SK-N-MC (cell line): ENCODE measurements at regions not wholly inside any gene's neighbourhood (a gene's known extent, or its start where the extent isn't known, plus 50 kb on each side); places are given as distances from the start of the nearest gene placed in this dataset.

Source experiments
- DNase-seq: peaks from one replicate; pipeline ENCODE4 v3.0.0-alpha.2; 2011; ENCODE audit warnings: low read depth, low spot score
- H3K27ac ChIP-seq: fragments of 200-600 bp; sonication (generic); 2 replicates; pipeline ENCODE4 v1.5.1; 2016; ENCODE audit warnings: mixed run types
- H3K36me3 ChIP-seq: fragments of 200-600 bp; sonication (generic); 2 replicates; pipeline ENCODE4 v1.6.1; 2017; ENCODE audit warnings: antibody characterized with exemption, low read length, mixed read lengths; ENCODE audit not compliant: insufficient read depth
- H3K4me3 ChIP-seq: fragments of 200-600 bp; sonication (generic); 2 replicates; pipeline ENCODE4 v1.5.1; 2016
- H3K9ac ChIP-seq: fragments of 200-600 bp; sonication (generic); 2 replicates; pipeline ENCODE4 v1.8.0; 2017; ENCODE audit warnings: mixed run types, mixed read lengths; ENCODE audit not compliant: insufficient read length
- H3K9me3 ChIP-seq: fragments of 200-600 bp; sonication (generic); 2 replicates; pipeline ENCODE4 v1.6.1; 2017; ENCODE audit warnings: low read depth, mild to moderate bottlenecking, antibody characterized with exemption, low read length, moderate library complexity, mixed read lengths
- EZH2 ChIP-seq: fragments of 200-600 bp; sonication (generic); IDR thresholded peaks from one replicate; pipeline ENCODE4 v1.6.1; 2017; ENCODE audit warnings: antibody characterized with exemption
- FOXP2 ChIP-seq: optimal IDR thresholded peaks from 2 replicates; pipeline ENCODE3; 2011; ENCODE audit warnings: mild to moderate bottlenecking, moderate library complexity; ENCODE audit not compliant: insufficient read depth; ENCODE audit errors: extremely low read length, control extremely low read depth
- POLR2AphosphoS5 ChIP-seq: IDR thresholded peaks from 2 replicates; pipeline ENCODE4 v1.6.1; 2012; ENCODE audit warnings: mild to moderate bottlenecking, low read depth, low read length, borderline replicate concordance

- Histone ChIP-seq H3K36me3 (no peaks in the 10 kb centered on the region), H3K9ac (no peak overlapping the region), H3K27ac (no peak overlapping the region), H3K9me3 (no peaks in the 10 kb centered on the region), H3K4me3 (no peak overlapping the region)
- TF ChIP-seq FOXP2 (no peak), POLR2AphosphoS5 (no peak), EZH2 (no peak)
- DNase-seq, result no peak
Measured at GRCh38 chr1:209406168-209406567, 177.3 kb upstream of the CAMK1G start.

- no peak for TF ChIP-seq FOXP2
- no peak for TF ChIP-seq EZH2
- no peak for TF ChIP-seq POLR2AphosphoS5
- no peak overlapping the region for H3K9ac ChIP-seq
- H3K9me3 ChIP-seq, result no peaks in the 10 kb centered on the region
- no peak overlapping the region for H3K4me3 ChIP-seq
- H3K36me3 ChIP-seq, result no peaks in the 10 kb centered on the region
- no peak for DNase-seq
- no peak overlapping the region for H3K27ac ChIP-seq
Measured at GRCh38 chr1:209406595-209406994, 176.9 kb upstream of the CAMK1G start.

- no peak overlapping the region for H3K9ac ChIP-seq
- H3K36me3 ChIP-seq, result no peaks in the 10 kb centered on the region
- no peaks in the 10 kb centered on the region for H3K9me3 ChIP-seq
- TF ChIP-seq FOXP2, result no peak
- no peak for DNase-seq
- no peak overlapping the region for H3K27ac ChIP-seq
- no peak overlapping the region for H3K4me3 ChIP-seq
Measured at GRCh38 chr1:209409780-209410179, 173.7 kb upstream of the CAMK1G start.

GRCh38 chr1:209411491-209411929 is 172.0 kb upstream of the CAMK1G start:
- H3K27ac ChIP-seq, result no peak overlapping the region
- H3K4me3 ChIP-seq, result no peak overlapping the region
- TF ChIP-seq POLR2AphosphoS5 (no peak), EZH2 (no peak), FOXP2 (no peak)
- H3K36me3 ChIP-seq, result no peaks in the 10 kb centered on the region
- H3K9me3 ChIP-seq, result no peaks in the 10 kb centered on the region
- H3K9ac ChIP-seq, result no peak overlapping the region
- DNase-seq, result no peak

- no peak for DNase-seq
- Histone ChIP-seq H3K36me3 (no peaks in the 10 kb centered on the region), H3K9me3 (no peaks in the 10 kb centered on the region), H3K4me3 (no peak overlapping the region), H3K27ac (no peak overlapping the region), H3K9ac (no peak overlapping the region)
- TF ChIP-seq FOXP2 (no peak), POLR2AphosphoS5 (no peak), EZH2 (no peak)
Measured at GRCh38 chr1:209412036-209412435, 171.5 kb upstream of the CAMK1G start.

- H3K36me3 ChIP-seq, result no peaks in the 10 kb centered on the region
- TF ChIP-seq POLR2AphosphoS5, result no peak
- TF ChIP-seq FOXP2, result no peak
- no peak for TF ChIP-seq EZH2
- H3K9me3 ChIP-seq, result no peaks in the 10 kb centered on the region
- no peak overlapping the region for H3K27ac ChIP-seq
- no peak overlapping the region for H3K4me3 ChIP-seq
- no peak for DNase-seq
- H3K9ac ChIP-seq, result no peak overlapping the region
Measured at GRCh38 chr1:209412566-209412965, 170.9 kb upstream of the CAMK1G start.

- no peak for DNase-seq
- Histone ChIP-seq H3K9ac (no peak overlapping the region), H3K4me3 (no peak overlapping the region)
Measured at GRCh38 chr1:209413062-209413461, 170.5 kb upstream of the CAMK1G start.

GRCh38 chr1:209414803-209415329 is 168.6 kb upstream of the CAMK1G start:
- no peak for DNase-seq
- no peak for TF ChIP-seq FOXP2
- TF ChIP-seq EZH2, result no peak
- TF ChIP-seq POLR2AphosphoS5, result no peak
- Histone ChIP-seq H3K4me3 (no peak overlapping the region), H3K27ac (no peak overlapping the region), H3K9ac (no peak overlapping the region), H3K36me3 (no peaks in the 10 kb centered on the region), H3K9me3 (no peaks in the 10 kb centered on the region)

More at GRCh38 chr1:209413062-209413461, 170.5 kb upstream of the CAMK1G start:
- no peak overlapping the region for H3K27ac ChIP-seq
- no peak for TF ChIP-seq POLR2AphosphoS5
- no peak for TF ChIP-seq EZH2
- no peak for TF ChIP-seq FOXP2
- no peaks in the 10 kb centered on the region for H3K9me3 ChIP-seq
- H3K36me3 ChIP-seq, result no peaks in the 10 kb centered on the region

- Histone ChIP-seq H3K9ac (no peak overlapping the region), H3K36me3 (no peaks in the 10 kb centered on the region), H3K27ac (no peak overlapping the region), H3K4me3 (no peak overlapping the region), H3K9me3 (no peaks in the 10 kb centered on the region)
- TF ChIP-seq FOXP2, result no peak
- TF ChIP-seq POLR2AphosphoS5, result no peak
- no peak for TF ChIP-seq EZH2
- DNase-seq, result no peak
Measured at GRCh38 chr1:209416039-209416438, 167.5 kb upstream of the CAMK1G start.

- no peaks in the 10 kb centered on the region for H3K9me3 ChIP-seq
- no peak for DNase-seq
- no peaks in the 10 kb centered on the region for H3K36me3 ChIP-seq
- TF ChIP-seq EZH2 (no peak), FOXP2 (no peak), POLR2AphosphoS5 (no peak)
- H3K27ac ChIP-seq, result no peak overlapping the region
- H3K9ac ChIP-seq, result no peak overlapping the region
- no peak overlapping the region for H3K4me3 ChIP-seq
Measured at GRCh38 chr1:209416716-209417115, 166.8 kb upstream of the CAMK1G start.
